ENCODE measurements at regions not wholly inside any gene's neighbourhood (a gene's known extent, or its start where the extent isn't known, plus 50 kb on each side); places are given as distances from the start of the nearest gene placed in this dataset.

DNA sequence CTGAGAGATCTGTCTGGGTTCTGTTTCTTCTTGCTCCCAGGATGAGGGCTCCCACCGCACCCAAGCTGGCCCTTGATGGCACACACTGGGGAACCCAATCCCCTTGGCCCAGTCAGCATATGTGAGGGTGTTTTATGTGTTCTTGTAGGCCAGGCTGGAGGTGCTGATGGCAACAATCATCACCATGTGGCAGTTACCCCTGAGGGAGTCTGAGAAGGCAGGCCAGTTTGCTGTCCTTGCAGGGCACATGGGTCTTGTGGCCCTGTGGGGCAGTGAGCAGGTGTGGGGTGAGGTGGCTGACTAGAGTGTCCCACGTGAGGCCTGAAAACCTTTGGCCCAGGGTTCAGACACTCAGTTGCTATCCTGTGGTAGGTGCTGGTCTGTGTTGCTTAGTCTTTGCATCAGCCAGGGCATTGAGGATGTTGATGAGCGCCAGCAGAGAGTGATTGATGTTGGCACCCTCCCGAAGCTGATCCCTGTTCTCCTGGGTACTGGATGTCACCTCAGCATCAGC lies 2183.0 kb downstream of the TP53TG3F start:
- DNase-seq (ENCODE audit: extremely low spot score) = no peak
- TF ChIP-seq CTCF (IDR thresholded peaks at IDR 0.05; ENCODE audit: control extremely low read depth, extremely low read depth, low read depth, missing control alignments) = no peak
- ChIA-PET CTCF (interaction anchor here (1.7 kb wide), 1 partner anchor 11 kb away, joined by 5 read pairs; no protein-coding TSS in a partner anchor), POLR2A (no interaction called here)

DNA sequence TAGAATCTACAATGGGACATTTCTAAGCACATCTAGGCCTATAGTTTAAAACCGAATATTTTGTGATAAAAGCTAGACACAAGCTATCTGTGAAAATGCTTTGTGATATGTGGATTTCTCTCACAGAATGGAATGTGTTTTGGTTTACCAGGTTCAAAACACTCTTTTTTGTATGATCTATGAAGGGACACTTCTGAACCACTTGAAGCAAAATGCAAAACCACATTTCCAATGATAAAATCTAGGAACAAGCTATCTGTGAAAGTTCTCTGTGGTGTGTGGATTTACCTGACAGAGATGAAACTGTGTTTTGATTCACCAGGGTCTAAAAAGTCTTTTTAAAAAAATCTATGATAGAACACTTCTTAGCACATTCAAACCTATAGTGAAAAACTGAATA lies 2192.4 kb downstream of the TP53TG3F start:
- no peak for TF ChIP-seq CTCF (IDR thresholded peaks at IDR 0.05; ENCODE audit: control extremely low read depth, extremely low read depth, low read depth, missing control alignments)
- ChIA-PET CTCF (interaction anchor here (0.9 to 1.9 kb wide), 3 partner anchors 8 to 14 kb away, joined by 3 to 6 read pairs (median 4); no protein-coding TSS in a partner anchor), POLR2A (no interaction called here)
- DNase-seq (ENCODE audit: extremely low spot score) = no peak

DNA sequence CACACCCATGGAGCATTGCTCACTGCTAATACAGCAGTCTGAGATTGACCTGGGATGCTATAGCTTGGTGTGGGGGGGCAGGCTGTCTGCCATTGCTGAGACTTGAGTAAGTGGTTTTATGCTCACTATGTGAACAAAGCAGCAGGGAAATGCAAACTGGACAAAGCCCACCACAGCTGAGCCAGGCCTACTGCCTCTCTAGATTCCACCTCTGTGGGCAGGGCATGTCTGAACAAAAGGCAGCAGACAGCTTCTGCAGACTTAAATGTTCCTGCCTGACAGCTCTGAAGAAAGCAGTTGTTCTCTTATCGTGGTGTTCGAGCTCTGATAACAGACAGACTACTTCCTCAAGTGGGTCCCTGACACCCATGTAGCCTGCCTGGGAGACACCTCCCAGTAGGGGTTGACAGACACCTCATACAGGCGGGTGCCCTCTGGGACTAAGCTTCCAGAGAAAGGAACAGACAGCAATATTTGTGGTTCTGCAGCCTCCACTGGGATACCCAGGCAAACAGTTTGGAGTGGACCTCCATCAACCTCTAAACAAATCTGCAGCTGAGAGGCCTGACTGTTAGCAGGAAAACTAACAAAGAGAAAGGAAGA lies 2204.8 kb downstream of the TP53TG3F start:
- ChIA-PET POLR2A (no interaction called here), CTCF (no interaction called here)
- DNase-seq (ENCODE audit: extremely low spot score) = no peak
- no peak for TF ChIP-seq CTCF (IDR thresholded peaks at IDR 0.05; ENCODE audit: control extremely low read depth, extremely low read depth, low read depth, missing control alignments)

GRCh38 chr16:35685085-35685484 lies 2225.7 kb downstream of the TP53TG3F start:
- CTCF ChIA-PET = no interaction called here
- DNase-seq (ENCODE audit: extremely low spot score) = no peak
- TF ChIP-seq CTCF (IDR thresholded peaks at IDR 0.05; ENCODE audit: control extremely low read depth, extremely low read depth, low read depth, missing control alignments) = no peak
- POLR2A ChIA-PET = no interaction called here

- CTCF ChIA-PET = no interaction called here
- TF ChIP-seq CTCF (IDR thresholded peaks at IDR 0.05; ENCODE audit: control extremely low read depth, extremely low read depth, low read depth, missing control alignments) = no peak
- no peak for DNase-seq (ENCODE audit: extremely low spot score)
- POLR2A ChIA-PET = no interaction called here
Observed at GRCh38 chr16:35686595-35686994, 2227.2 kb downstream of the TP53TG3F start.

DNA sequence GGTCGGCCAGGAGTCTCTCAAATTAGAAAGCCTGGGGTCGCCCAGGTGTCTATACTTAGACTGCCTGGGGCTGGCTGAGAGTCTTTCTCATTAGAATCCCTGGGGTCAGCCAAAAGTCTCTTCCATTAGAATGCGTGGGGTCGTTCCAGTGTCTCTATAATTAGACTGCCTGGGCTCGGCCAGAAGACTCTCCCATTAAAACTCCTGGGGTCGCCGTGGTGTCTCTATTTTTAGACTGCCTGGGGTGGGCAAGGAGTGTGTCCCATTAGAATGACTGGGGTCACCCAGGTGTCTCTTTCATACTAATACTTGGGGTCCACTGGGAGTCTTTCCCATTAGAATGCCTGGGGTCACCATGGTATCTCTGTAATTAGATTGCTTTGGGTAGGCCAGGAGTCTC lies 2227.7 kb downstream of the TP53TG3F start:
- POLR2A ChIA-PET = no interaction called here
- no peak for TF ChIP-seq CTCF (IDR thresholded peaks at IDR 0.05; ENCODE audit: control extremely low read depth, extremely low read depth, low read depth, missing control alignments)
- DNase-seq (ENCODE audit: extremely low spot score) = no peak
- CTCF ChIA-PET = no interaction called here
